Ovary (tissue), 3 donors: ENCODE measurements at regions not wholly inside any gene's neighbourhood (a gene's known extent, or its start where the extent isn't known, plus 50 kb on each side); places are given as distances from the start of the nearest gene placed in this dataset.

Experiments used
- EP300 ChIP-seq: sonication (generic); formaldehyde crosslinking; IDR thresholded peaks from one replicate; pipeline ENCODE4 v1.6.1; 2017; ENCODE audit warnings: antibody characterized with exemption
- POLR2A ChIP-seq: fragments of 450-650 bp; IDR thresholded peaks from one replicate; pipeline ENCODE4 v1.6.1; 2017; ENCODE audit warnings: antibody characterized with exemption, mild to moderate bottlenecking, moderate library complexity
- TF ChIP-seq, protein P1 (sequence below), 3 donors: fragments of 450-650 bp in 2 of 3; fragments of 200-600 bp in 1 of 3; IDR thresholded peaks; one replicate each; pipeline versions ENCODE4 v1.5.1 to v1.8.0; 2016 to 2022; ENCODE audit warnings: antibody characterized with exemption in 3 of 3, mild to moderate bottlenecking in 1 of 3
- donor health status: DM: no; HTN: no; CAD: no.

DNA sequence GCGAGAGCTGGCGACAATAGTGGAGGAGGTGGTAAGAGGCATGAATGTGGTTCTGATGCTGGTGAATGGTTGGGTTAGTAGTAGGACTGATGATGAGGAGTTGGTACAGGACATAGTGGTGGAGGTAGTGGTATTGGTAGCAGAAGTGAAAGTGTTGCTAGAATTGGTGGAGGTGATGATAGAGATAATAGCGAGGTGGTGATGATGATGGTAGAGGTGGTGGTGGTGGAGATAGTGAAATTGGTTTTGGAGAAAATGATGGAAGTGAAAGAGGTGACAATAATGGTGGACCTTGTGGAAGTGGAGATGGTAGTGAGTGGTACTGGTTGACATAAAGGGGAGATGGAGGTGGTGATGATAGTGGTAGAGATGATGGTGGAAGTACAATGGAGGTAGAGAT lies 360.2 kb upstream of the JAG1 start:
- TF ChIP-seq, protein P1, sequence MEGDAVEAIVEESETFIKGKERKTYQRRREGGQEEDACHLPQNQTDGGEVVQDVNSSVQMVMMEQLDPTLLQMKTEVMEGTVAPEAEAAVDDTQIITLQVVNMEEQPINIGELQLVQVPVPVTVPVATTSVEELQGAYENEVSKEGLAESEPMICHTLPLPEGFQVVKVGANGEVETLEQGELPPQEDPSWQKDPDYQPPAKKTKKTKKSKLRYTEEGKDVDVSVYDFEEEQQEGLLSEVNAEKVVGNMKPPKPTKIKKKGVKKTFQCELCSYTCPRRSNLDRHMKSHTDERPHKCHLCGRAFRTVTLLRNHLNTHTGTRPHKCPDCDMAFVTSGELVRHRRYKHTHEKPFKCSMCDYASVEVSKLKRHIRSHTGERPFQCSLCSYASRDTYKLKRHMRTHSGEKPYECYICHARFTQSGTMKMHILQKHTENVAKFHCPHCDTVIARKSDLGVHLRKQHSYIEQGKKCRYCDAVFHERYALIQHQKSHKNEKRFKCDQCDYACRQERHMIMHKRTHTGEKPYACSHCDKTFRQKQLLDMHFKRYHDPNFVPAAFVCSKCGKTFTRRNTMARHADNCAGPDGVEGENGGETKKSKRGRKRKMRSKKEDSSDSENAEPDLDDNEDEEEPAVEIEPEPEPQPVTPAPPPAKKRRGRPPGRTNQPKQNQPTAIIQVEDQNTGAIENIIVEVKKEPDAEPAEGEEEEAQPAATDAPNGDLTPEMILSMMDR (IDR thresholded peaks at IDR 0.05) = no peak
- TF ChIP-seq POLR2A = no peak
- TF ChIP-seq EP300 = no peak
